ENCODE measurements at regions not wholly inside any gene's neighbourhood (a gene's known extent, or its start where the extent isn't known, plus 50 kb on each side); places are given as distances from the start of the nearest gene placed in this dataset.
"Not testable (repeated sequence)": the region's sequence is repeated elsewhere in the genome, so short reads cannot be mapped to it uniquely, and the experiment has no call there.

DNA sequence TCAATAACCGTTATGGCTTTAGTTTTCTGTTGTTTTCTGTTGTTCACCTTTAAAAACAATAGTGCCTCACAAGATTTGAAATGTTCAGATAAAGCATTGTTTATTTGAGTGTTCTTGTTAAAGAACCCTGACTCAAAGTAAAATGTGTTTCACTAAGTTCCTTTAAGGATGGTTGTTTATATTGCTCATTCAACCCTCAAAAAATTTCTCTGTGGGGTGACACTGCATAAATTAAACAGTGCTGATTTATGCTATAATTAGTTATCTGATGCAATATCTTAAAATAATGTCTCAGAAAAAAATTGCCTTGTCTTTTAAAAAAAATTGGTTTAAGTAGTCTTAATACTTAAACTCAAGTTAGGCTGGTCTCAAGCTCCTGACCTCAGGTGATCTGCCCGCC, 775.1 kb downstream of the FLRT2 start:
- no peak for DNase-seq

DNA sequence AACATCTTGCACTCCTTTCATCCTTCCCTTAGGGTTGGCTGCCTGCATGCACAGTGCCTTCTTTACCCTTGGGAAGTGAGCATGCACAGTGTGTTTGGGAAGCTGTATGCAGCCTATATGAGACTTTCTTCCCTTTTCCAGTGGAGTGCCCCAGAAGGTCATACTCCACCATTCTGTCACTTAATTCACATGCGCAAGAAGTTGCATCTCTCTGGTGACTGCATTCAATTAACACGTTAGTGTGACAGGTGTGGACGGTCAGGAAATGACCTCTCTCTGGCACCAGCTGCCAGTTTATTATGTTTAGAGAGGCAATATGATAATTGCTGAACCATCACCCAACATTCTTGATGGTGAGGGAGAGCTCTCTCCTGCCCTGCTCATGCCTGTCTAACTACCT, 770.0 kb downstream of the FLRT2 start:
- DNase-seq, result no peak

DNA sequence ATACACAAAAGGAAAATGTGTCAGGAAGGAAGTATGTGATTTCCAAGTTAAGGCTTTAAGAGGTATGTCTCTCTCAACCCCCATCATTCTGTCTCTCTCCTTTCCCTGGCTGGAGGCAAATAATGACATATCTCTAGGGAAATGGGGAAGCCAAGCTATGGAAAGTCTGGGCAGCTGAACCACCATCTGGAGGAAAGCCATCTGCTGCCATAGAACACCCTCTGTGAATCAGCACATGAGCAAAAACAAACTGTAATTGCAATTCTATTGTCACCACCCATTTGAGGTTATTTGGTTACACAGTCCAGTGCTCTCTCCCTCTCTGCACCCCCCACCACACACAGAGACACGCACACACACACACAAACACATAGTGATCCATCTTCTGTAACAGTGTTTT, 766.2 kb downstream of the FLRT2 start:
- DNase-seq, result no peak

DNA sequence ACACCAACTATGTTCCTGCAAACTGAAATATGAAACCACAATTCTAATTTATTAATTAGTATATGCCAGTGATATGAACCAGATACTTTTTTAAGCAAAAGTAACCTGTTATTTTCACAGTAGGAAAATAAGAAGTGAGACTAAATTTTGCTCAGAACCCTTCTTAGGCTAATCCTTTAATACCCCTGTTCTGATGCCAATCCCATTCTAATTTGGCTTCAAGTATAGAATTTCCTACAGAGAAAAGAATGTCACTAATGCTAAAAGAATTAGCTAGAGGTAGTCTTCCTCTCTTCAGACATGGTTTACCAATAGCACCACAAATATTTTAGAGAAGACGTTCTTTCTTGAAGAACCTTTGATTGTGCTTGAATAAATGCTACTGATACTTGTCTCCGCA, 758.4 kb downstream of the FLRT2 start:
- no peak for DNase-seq

DNA sequence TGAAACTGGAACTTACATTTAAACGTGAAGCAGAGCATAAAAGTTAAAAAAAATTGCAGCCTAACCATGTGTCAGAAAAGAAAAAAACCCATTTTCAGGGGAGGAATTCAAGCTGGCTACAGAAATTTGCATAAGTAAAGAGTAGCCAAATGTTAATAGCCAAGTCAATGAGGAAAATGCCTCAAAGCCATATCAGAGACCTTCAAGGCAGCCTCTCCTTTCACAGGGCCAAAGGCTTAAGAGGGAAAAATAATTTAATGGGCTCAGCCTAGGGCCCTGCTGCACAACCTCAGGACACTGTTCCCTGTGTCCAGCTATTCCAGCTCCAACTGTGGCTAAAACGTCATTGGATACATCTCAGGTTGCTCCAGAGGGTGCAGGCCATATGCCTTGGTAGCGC, 749.5 kb downstream of the FLRT2 start:
- no peak for DNase-seq

DNA sequence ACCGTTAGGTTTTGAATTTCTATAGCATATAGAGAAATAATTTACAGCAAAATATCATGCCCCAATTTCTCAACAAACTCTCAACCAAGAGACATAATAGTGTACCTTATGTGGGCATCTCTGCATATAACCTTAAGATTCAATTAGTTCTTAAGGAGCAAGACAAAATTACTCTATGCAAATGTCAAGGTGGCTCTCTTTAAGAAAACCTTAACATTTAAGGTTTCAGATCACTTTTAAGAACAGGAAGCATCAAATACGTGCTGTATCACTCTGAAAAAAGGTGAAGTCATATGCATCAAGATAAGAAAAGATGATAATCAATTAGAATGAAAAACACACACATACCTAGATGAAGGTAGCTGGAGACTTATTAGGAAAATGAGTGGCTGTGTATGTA, 728.0 kb downstream of the FLRT2 start:
- DNase-seq, result no peak

DNA sequence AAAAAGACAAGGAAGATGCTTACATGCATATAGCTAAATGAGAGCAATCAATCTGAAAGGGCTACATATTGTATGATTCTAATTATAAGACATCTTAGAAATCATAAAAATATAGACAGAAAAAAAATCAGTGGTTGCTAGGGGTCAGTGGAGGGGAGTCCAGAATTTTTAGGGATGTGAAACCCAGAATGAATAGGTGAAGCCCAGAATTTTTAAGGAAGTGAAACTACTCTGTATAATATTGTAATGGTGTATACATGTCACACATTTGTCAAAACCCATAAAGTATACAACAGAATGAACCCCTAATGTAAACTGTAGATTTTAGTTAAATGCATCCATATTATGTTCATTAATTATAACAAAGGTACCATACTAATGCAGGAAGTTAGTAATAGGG, 713.2 kb downstream of the FLRT2 start:
- DNase-seq, result no peak

DNA sequence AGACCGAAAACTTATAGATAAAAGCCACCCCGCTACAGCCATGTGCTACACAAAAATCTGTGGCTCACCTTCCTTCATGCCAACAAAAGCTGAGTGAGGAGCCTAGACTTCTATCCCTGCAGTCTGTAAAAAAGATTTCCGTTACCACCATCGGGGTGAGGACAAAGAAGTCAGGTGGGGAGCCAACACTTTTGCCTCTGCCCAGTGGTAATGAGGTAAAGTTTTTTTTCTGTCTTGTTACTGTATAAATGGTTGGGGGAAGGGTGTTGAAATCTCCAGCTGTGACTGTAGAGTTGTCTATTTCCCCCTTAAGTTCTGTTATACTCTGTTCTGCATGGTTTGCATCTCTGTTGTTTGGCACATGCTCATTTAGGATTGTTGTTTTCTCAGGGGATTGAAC, 707.8 kb downstream of the FLRT2 start:
- DNase-seq, result no peak

DNA sequence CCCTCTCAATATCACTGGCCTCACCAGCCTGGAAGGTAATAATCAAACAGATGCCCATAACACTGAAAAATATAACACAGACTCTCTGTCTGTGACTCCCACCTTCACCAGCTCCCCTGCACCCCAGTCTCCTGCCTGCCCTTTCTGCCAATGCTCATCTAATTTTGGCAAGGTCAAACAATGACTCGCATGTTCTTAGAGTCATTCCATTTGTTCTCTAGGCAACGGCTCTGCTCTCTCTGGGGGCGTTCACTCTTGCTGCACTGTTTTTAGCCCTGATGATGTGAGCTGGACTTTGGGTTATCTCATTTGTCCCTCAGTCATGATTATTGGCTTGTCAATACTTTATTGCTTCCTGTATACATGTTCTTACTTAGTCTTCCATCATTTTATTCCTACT, 691.8 kb downstream of the FLRT2 start:
- no peak for DNase-seq

DNA sequence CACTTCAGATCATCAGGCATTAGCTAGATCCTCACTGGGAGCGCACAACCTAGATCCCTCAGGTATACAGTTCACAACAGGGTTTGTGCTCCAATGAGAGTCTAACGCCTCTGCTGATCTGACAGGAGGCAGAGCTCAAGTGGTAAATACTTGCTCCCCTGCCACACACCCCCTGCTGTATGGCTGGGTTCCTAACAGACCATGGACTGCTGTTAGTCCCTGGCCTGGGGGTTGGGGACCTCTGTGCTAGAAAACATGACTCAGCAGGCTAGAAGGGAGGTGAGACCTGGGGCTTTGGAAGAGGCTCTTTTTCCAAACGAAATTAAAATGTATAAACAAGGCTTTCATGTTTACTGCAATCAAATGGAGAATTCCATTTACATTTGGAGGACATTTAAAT, 691.1 kb downstream of the FLRT2 start:
- no peak for DNase-seq

DNA sequence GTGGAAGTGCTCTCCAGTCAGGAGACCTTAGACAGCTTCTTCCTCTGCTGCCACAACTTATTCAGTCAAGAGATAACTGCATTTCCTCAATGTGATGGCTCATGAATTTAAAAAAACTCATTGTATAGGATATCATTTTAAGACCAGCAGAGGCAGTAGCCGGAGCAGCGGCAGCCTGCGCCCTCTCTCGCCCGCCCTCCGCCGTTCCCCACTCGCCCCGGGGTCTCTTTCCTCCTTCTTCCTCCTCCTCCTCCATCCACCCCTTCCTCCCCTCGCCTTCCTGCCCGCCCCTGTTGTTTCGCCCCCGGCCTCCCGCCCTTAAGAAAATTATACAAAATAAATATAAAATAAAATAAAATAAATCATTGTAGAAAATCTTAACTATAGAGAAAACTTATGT, 687.6 kb downstream of the FLRT2 start:
- DNase-seq, result no peak

DNA sequence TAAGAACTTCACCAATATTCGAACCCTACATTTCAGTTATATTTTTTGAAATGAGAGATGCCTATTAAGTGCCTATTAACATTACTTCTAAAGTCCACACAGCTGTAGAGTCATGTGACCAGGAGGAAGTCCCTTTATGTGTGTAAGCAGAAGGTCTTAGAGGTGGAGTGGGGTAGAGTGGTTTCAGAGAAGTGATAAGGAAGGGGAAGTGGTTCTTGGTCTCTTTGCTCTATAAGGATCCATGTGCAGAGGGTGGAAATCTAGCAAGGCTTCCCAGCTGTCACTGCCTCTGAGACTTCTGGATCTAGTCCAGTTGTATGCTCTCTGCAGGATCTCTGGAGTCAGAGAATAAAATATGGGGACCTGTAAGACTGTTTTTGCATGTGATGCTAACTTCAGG, 673.9 kb downstream of the FLRT2 start:
- DNase-seq, result no peak

DNA sequence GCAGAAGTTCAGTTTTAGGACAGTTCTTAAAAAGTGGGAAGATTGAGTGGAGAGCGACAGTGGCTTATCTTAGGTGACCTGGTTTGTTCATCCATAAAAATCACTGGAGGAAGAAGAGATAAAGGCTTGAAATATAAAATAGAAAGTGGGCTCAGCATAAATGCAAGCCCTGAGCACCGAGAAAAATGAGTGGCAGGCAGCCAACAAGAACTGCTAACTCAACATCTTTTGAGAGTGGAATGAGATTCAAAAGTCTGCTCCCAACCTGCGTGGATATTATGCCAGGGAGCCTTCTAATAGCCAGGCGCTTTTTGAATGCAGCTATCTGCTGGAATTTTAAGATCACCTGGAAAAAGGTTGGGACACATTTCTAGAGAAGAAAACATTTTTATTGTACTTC, 666.5 kb downstream of the FLRT2 start:
- no peak for DNase-seq

DNA sequence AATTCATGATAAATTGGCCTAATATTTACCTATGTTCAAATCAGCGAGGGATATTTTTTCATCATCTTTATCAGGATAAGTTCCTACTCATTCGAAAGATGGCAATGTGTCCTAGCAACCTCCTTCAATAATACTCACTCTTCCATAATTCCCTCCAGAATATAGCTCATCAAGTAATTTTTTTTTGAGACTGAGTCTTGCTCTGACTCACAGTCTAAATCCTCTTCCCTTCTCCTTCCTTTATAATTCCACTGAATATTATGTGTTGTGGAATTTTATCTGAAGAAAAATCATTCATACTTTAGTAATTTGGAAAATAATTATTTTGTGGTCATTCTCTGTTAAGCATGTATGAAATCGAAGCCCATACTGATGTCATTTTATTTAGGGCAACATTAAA, 663.8 kb downstream of the FLRT2 start:
- DNase-seq, result no peak

DNA sequence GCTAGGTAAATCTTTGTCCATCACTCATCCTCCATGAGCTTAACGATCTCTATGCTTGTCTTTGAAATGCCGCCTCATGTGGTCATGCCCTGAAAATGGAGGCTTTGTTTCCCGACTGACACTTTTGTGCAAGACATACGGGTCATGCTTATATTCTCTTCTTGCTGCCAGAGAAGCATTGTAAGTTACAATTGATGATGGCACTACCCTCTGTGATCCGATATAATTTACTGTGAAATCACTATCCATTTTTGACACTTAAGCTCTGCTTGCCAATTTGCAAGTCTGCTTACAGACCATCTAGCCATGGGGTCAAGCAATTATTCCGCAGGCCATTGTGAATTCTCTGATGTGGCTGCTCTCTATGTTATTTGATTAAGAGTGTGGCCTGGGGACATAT, 650.0 kb downstream of the FLRT2 start:
- no peak for DNase-seq

DNA sequence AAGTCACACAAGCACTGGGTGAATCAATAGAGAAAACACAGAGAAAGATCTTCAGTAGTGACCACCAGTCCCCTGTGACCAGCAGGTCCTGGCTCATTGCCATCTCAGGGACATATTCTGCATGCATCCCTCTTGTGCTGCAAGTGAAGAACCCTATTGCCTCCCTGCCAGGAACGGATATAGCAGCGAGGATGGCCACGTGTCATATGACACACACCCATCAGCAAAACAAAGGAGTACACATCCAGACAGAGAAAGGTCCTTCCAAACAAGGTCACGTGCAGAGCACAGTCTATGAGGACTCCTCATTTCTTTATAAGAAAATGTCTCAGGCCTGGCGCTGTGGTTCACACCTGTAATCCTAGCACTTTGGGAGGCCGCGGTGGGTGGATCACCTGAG, 638.4 kb downstream of the FLRT2 start:
- DNase-seq, result no peak

DNA sequence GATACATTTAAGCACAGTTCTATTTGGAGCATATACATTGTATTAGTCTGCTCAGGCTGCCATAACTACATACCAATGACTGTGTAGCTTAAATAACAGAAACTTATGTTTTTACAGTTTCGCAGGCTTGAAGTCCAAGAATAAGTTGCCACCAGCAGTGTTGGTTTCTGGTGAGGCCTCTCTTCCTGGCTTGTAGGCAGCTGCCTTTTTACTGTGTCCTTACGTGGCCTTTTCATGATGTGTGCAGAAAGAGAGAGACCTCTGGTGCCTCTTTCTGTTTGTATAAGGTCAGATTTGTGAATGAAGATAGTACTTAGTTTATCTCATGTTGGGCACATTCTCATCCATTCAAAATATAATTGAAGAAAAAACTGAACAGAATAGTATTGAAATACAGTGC, 636.6 kb downstream of the FLRT2 start:
- no peak for DNase-seq

DNA sequence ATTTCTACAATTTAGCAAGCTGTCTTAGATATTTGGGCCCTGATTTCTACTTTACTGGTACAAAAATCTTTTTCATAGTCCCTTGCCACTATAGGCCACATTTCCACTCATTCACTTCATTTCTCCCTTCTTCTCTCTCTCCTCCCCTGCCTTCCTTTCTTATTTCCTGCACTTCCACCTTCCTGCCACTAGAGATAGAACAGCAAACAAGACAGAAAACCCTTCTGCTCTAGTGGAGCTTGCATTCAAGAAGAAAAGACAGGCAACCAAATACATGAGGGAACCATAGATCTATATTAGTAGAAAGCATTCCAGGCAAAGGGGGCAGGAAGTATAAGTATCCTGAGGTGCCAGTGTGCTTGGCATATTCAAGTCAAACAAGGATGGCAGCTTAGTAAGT, 623.5 kb downstream of the FLRT2 start:
- DNase-seq, result no peak

DNA sequence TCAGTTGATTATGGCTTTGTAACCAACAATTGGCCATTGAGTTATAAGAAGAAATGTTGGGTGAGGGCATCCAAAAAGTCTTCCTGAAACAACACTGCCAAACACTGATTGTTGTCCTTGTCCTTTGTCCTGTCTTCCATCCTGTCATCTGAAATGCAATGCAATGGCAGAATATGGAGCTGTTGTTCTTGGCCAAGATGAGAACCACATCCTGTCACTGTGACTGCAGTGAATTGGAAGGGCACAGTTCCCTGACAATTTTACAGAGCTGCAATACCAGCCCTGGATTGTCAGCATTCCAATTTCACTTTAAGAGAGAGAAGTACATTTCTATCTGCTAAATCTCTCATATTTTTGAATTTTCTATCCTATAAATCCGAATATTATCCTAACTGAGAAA, 613.3 kb downstream of the FLRT2 start:
- no peak for DNase-seq

DNA sequence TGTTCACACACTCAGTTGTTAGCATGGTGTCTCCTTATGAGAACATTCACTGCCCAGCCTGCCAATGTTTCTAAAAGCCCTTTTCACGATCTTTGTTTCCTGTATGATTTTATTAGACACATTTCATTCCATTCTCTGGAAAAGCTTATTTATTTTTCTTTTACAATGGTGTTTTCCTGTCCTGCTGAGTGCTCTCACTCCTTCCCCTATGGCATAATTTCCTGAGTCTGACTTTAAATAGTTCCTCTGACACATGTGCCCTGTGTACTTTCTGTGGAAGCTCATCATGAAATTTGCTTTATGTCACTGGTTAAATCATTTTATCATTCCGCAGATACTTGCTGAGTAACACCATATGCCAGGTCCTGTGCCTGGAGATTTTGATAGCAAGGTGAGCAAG, 612.0 kb downstream of the FLRT2 start:
- no peak for DNase-seq

DNA sequence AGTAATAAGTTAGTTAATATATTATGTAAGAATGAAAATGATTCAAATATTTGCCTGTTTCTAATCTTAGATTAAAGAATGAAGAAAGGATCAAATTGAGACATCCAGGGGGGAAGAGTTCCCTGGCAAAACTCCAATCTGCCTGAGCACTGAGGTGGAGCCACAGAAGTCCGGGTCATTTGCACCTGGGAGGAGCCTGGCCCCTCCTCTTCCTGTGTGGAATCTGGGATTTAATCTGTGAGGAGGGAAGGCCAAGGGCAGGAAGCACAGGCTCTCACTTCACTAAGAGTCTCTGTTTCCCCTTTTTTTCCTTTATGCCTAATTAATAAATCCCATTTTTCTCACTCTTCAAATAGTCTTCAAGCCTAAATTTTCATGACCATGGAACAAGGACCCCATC, 599.5 kb downstream of the FLRT2 start:
- DNase-seq, result no peak

DNA sequence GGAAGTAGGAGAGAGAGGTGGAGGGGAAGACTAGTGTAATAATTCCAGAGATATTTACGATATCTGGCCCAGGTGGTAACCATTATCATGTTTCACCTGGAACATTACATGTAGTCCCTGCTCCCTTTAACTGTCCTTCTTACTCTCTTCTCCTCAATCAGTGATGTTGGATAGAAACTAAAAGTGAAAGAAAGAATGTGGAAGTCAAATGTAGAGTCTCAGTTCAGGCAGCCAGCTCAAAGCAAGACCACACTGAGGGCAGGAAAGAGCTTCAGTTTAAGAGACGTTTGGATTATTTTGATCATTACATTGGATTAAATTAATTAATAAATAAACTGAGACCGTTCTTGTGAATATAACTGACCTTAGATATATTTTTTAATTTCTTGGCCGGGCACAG, 594.4 kb downstream of the FLRT2 start:
- no peak for DNase-seq

DNA sequence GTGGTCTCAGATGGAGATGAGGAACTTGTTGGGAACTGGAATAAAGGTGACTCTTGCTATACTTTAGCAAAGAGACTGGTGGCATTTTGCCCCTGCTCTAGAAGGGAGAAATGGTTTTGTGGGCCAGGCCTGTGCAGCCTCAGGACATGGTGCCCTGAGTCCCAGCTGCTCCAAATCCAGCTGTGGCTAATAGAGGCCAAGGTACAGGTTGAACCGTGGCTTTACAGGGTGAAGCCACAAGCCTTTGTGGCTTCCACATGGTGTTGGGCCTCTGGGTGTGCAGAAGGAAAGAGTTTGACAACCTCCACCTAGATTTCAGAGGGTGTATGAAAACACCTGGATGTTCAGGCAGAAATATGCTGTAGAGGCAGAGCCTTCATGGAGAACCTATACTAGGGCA, 586.0 kb downstream of the FLRT2 start:
- no peak for DNase-seq

DNA sequence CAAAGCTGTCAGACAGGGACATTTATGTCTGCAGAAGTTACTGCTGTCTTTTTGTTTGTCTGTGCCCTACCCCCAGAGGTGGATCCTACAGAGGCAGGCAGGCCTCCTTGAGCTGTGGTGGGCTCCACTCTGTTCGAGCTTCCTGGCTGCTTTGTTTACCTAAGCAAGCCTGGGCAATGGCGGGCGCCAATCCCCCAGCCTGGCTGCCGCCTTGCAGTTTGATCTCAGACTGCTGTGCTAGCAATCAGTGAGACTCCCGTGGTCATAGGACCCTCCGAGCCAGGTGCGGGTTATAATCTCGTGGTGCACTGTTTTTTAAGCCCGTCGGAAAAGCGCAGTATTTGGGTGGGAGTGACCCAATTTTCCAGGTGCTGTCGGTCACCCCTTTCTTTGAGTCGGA, 580.9 kb downstream of the FLRT2 start:
- DNase-seq, result not testable (repeated sequence)

DNA sequence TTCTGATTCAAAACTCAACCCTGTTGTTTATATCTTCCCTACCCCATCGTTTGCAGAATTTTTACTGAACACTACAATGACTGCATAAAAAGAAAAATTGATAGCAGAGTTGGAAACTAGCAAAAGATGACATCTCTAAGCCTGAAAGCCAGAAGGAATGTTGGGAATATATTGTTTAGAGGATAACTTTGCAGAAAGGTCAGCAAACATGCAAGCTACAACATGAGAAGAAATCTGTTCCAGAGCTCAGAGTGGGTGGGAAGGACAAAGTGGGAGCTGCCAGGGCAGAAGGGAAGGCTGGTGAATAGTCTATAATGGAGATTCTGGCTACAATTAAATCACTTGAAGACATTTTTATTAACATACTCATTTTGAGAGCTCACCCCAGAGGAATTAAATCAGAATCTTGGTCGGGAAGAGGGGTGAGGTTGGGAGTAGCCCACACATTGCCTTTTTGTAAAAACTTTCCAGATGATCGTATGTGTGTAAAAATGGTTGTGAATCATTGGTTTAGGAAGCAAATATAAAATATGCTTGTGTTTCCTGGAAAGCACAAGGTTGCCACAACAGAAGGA, 574.8 kb downstream of the FLRT2 start:
- DNase-seq, result no peak

DNA sequence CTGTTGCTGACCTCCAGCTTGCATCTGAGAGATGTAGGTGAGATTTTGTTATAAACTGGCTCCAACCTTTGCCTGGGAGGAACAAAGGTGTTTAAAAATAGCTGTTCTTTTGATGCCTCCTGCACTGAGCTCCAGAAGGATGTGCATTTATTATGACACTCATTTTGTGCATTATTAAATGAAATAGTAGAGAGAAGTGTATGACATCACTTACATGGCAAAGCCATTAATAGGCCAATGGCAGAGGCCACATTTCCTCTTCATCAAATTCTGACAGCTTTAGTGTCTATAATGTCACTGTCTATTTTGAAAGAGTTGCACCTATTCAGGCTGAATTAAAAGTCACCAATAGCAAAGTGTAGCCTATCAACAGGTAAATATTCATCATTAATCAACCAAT, 564.6 kb downstream of the FLRT2 start:
- no peak for DNase-seq

Data from activated gamma-delta T cell treated with Interleukin-2 at 50 U/mL for 16 hours (primary cell).